Left ventricle myocardium inferior (tissue), 1 donor: ENCODE measurements at regions not wholly inside any gene's neighbourhood (a gene's known extent, or its start where the extent isn't known, plus 50 kb on each side); places are given as distances from the start of the nearest gene placed in this dataset.

Experiments used
- DNase-seq: peaks from one replicate; pipeline ENCODE4 v3.0.0-alpha.2; 2020
- H3K27ac ChIP-seq: fragments of 200-600 bp; replicated peaks from 2 replicates; pipeline ENCODE4 v1.8.0; 2021
- H3K27me3 ChIP-seq: fragments of 200-600 bp; 2 replicates; pipeline ENCODE4 v1.8.0; 2021; ENCODE audit warnings: low read depth
- H3K36me3 ChIP-seq: fragments of 200-600 bp; 2 replicates; pipeline ENCODE4 v1.8.0; 2021
- H3K4me1 ChIP-seq: fragments of 200-600 bp; 2 replicates; pipeline ENCODE4 v1.8.0; 2021
- H3K4me3 ChIP-seq: fragments of 200-600 bp; 2 replicates; pipeline ENCODE4 v1.8.0; 2021; ENCODE audit warnings: mild to moderate bottlenecking, moderate library complexity
- H3K9me3 ChIP-seq: fragments of 200-600 bp; replicated peaks from 2 replicates; pipeline ENCODE4 v1.8.0; 2021
- intact Hi-C: fragments of 100-400 bp; cut with micrococcal nuclease; formaldehyde crosslinking; loops from one replicate; pipeline ENCODE4 v1.11.0; 2022
- TF ChIP-seq, protein P1 (sequence below): fragments of 200-600 bp; IDR thresholded peaks from 2 replicates; pipeline ENCODE4 v1.8.0; 2021; ENCODE audit warnings: antibody characterized with exemption, mild to moderate bottlenecking, borderline replicate concordance
- donor health status: DM: no; HTN: yes; CAD: no; lungs with severe emphysema.

GRCh38 chr14:97274626-97275025, 477.4 kb downstream of the VRK1 start:
- Histone ChIP-seq H3K27ac (no peak overlapping the region), H3K36me3 (no peaks in the 10 kb centered on the region), H3K4me3 (no peak overlapping the region), H3K4me1 (no peaks in the 10 kb centered on the region), H3K27me3 (peaks cover 69% of the 10 kb centered on the region), H3K9me3 (no peaks in the 10 kb centered on the region)
- intact Hi-C loops, result no loop called here
- TF ChIP-seq, protein P1, sequence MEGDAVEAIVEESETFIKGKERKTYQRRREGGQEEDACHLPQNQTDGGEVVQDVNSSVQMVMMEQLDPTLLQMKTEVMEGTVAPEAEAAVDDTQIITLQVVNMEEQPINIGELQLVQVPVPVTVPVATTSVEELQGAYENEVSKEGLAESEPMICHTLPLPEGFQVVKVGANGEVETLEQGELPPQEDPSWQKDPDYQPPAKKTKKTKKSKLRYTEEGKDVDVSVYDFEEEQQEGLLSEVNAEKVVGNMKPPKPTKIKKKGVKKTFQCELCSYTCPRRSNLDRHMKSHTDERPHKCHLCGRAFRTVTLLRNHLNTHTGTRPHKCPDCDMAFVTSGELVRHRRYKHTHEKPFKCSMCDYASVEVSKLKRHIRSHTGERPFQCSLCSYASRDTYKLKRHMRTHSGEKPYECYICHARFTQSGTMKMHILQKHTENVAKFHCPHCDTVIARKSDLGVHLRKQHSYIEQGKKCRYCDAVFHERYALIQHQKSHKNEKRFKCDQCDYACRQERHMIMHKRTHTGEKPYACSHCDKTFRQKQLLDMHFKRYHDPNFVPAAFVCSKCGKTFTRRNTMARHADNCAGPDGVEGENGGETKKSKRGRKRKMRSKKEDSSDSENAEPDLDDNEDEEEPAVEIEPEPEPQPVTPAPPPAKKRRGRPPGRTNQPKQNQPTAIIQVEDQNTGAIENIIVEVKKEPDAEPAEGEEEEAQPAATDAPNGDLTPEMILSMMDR, result no peak
- no peak for DNase-seq

DNA sequence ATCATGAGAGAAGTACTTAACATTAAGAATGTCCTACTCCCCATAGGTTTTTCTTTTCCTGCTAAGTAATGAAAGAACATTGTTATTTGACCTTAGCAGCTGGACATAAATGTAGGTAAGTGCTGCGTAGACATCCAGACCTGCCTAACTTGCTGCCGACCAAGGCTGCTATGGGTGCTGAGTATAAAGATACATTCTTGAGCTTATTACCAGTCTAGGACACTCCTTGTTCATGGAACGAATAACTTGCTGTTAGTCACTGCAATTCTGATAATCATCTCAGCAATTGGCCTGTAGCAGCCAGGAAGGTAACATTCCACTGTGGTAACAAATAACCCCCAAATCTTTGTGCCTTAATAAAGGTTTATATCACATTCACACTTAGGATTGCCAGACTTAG, 478.1 kb downstream of the VRK1 start:
- DNase-seq, result no peak
- Histone ChIP-seq H3K27ac (no peak overlapping the region), H3K9me3 (no peaks in the 10 kb centered on the region), H3K4me1 (no peaks in the 10 kb centered on the region), H3K4me3 (no peak overlapping the region), H3K36me3 (no peaks in the 10 kb centered on the region), H3K27me3 (peaks cover 67% of the 10 kb centered on the region)
- intact Hi-C loops, result no loop called here
- TF ChIP-seq, protein P1, result no peak

DNA sequence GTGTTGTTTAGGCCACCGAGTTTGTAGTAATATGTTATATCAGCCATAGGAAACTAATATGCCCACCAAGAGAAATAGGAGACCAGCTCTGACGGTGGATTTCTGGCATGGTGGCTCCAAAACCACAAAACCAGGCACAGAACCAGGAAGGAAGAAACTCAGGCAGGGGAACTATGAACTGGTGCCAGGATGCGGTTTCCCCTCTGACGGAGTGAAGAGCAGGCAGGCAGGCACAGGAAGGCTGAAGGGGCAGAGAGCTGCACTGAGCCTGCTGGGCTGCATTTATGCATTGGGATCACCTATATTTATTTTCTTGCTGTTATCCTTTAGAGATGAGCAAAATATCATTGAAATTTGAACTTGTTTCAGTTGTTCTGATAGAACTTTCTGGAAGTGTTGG, 479.4 kb downstream of the VRK1 start:
- peaks cover 67% of the 10 kb centered on the region for H3K27me3 ChIP-seq
- H3K4me1 ChIP-seq, result no peaks in the 10 kb centered on the region
- intact Hi-C loops, result no loop called here
- H3K9me3 ChIP-seq, result no peaks in the 10 kb centered on the region
- no peak for DNase-seq
- H3K36me3 ChIP-seq, result no peaks in the 10 kb centered on the region
- H3K4me3 ChIP-seq, result no peak overlapping the region
- TF ChIP-seq, protein P1, result no peak
- H3K27ac ChIP-seq, result no peak overlapping the region

DNA sequence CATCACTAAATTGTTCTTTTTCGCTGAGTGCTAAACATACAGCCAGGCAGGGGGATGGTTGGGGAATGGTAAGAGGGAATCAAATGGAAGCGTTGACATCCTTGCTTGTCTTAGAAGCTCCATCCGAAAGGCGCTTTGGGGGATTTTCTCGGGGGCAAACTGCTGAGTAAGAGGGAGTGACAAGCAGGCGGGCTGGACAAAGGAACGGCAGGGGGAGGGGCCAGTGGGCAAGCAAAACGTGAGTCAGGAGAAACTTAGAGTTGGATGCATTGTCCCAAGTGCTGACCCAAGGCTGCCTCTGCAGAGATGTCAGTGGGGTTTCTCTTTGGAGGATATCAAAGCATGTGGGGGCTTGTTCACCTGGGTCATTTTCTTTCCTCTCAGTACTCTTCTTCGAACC, 480.5 kb downstream of the VRK1 start:
- Histone ChIP-seq H3K27ac (no peak overlapping the region), H3K9me3 (no peaks in the 10 kb centered on the region), H3K27me3 (peaks cover 67% of the 10 kb centered on the region), H3K4me3 (no peak overlapping the region), H3K36me3 (no peaks in the 10 kb centered on the region), H3K4me1 (no peaks in the 10 kb centered on the region)
- TF ChIP-seq, protein P1, result no peak
- no peak for DNase-seq
- intact Hi-C loops, result no loop called here

DNA sequence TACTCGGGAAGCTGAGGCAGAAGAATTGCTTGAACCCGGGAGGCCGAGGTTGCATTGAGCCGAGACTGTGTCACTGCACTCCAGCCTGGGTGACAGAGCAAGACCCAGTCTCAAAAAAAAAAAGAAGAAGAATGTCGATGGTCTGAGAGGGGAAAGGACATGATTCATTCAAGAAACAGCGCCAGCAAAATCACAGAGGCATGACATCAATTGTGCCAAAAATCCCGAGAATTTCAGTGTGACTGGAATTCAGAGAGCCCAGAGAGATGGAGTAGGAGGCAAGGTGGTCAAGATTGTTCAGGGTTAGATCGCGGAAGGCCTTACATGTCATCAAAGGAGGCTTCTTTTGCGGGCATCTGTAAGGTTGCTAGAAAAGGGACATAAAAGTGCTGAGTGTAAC, 483.3 kb downstream of the VRK1 start:
- intact Hi-C loops, result no loop called here
- Histone ChIP-seq H3K4me1 (no peaks in the 10 kb centered on the region), H3K36me3 (no peaks in the 10 kb centered on the region), H3K27ac (no peak overlapping the region), H3K27me3 (peaks cover 44% of the 10 kb centered on the region), H3K9me3 (no peaks in the 10 kb centered on the region), H3K4me3 (no peak overlapping the region)
- no peak for DNase-seq
- TF ChIP-seq, protein P1, result no peak

DNA sequence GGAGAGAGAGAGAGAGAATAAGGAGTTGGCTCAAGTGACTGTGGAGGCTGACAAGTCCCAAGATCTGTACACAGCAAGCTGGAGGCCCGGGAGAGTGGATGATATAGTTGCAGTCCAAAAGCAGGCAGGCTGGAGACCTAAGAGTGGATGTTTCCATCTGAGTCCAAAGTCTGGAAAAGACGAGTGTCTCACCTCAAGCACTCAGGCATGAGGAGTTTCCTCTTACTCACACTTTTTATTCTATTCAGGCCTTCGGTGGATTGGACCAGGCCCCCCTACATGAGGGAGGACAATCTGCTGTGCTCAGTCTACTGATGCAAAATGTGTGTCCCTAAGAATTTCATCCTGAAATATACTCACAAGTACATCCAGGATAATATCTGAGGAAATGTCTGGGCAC, 484.6 kb downstream of the VRK1 start:
- H3K27ac ChIP-seq, result no peak overlapping the region
- no peaks in the 10 kb centered on the region for H3K36me3 ChIP-seq
- DNase-seq, result no peak
- TF ChIP-seq, protein P1, result no peak
- peaks cover 42% of the 10 kb centered on the region for H3K27me3 ChIP-seq
- H3K4me1 ChIP-seq, result no peaks in the 10 kb centered on the region
- H3K9me3 ChIP-seq, result no peaks in the 10 kb centered on the region
- intact Hi-C loops, result no loop called here
- no peak overlapping the region for H3K4me3 ChIP-seq
